Gastrocnemius medialis (tissue), 4 donors: ENCODE measurements at regions not wholly inside any gene's neighbourhood (a gene's known extent, or its start where the extent isn't known, plus 50 kb on each side); places are given as distances from the start of the nearest gene placed in this dataset.

Source experiments
- ATAC-seq, 2 donors: fragments of 150-250 bp; one replicate each; pipeline ENCODE4 v1.9.1; 2016
- DNase-seq, 2 donors: peaks; one replicate each; pipeline ENCODE4 v3.0.0-alpha.2; 2019
- H3K27ac ChIP-seq, 4 donors: fragments of 200-600 bp; sonication (generic); 1 replicate in 1 of 4; 2 replicates in 3 of 4; pipeline ENCODE4 v1.5.1; 2016 to 2018; ENCODE audit warnings: mild to moderate bottlenecking in 2 of 4, moderate library complexity in 1 of 4
- H3K27me3 ChIP-seq, 3 donors: fragments of 200-600 bp; sonication (generic) in 2 of 3; 1 replicate in 1 of 3; 2 replicates in 2 of 3; pipeline versions ENCODE4 v1.5.1 to v1.6.0; 2016 to 2019; ENCODE audit warnings: mild to moderate bottlenecking in 1 of 3, moderate library complexity in 1 of 3
- H3K36me3 ChIP-seq, 2 donors: fragments of 200-600 bp; sonication (generic) in 1 of 2; one replicate each; pipeline ENCODE4 v1.5.1; 2017 to 2018
- H3K4me1 ChIP-seq, 2 donors: fragments of 200-600 bp; sonication (generic) in 1 of 2; one replicate each; pipeline ENCODE4 v1.5.1; 2016 to 2017; ENCODE audit warnings: mild to moderate bottlenecking in 2 of 2
- H3K4me3 ChIP-seq, 4 donors: fragments of 200-600 bp; sonication (generic) in 3 of 4; 1 replicate in 1 of 4; 2 replicates in 3 of 4; pipeline ENCODE4 v1.5.1; 2016 to 2019; ENCODE audit warnings: mild to moderate bottlenecking in 2 of 4
- H3K9me3 ChIP-seq, 3 donors: fragments of 200-600 bp; sonication (generic) in 2 of 3; 1 replicate in 1 of 3; 2 replicates in 2 of 3; pipeline ENCODE4 v1.5.1; 2016 to 2019
- CTCF ChIP-seq, 5 experiments: fragments of 450-650 bp in 3 of 5; fragments of 200-600 bp in 2 of 5; sonication (generic) in 2 of 5; IDR thresholded peaks in 4 of 5; conservative IDR thresholded peaks in 1 of 5; 1 replicate in 4 of 5; 2 replicates in 1 of 5; pipeline ENCODE4 v1.5.1; 2016 to 2019; ENCODE audit warnings: antibody characterized with exemption in 5 of 5, mild to moderate bottlenecking in 3 of 5, moderate library complexity in 3 of 5
- POLR2A ChIP-seq, 2 donors: fragments of 450-650 bp; IDR thresholded peaks; one replicate each; pipeline ENCODE4 v1.6.1; 2017; ENCODE audit warnings: antibody characterized with exemption in 2 of 2, mild to moderate bottlenecking in 2 of 2, moderate library complexity in 2 of 2
- in situ Hi-C, 4 donors: fragments of 200-750 bp; cut with MboI; loops; one replicate each; pipeline versions ENCODE4 v1.15.0 to v1.8.0; 2017; ENCODE audit warnings: low sequenced_read_pairs in 4 of 4
- intact Hi-C: fragments of 100-400 bp; cut with DNase I; formaldehyde crosslinking; loops from one replicate; pipeline ENCODE4 v1.15.1; 2023; ENCODE audit warnings: low total_unique reads

GRCh38 chr4:185955826-185956543 lies 113.0 kb upstream of the TLR3 start:
- Histone ChIP-seq H3K9me3 (no peaks in the 10 kb centered on the region), H3K4me3 (no peak overlapping the region), H3K4me1 (no peaks in the 10 kb centered on the region), H3K27ac (no peak overlapping the region), H3K27me3 (no peaks in the 10 kb centered on the region), H3K36me3 (no peaks in the 10 kb centered on the region)
- ATAC-seq (no peak), DNase-seq (no peak)
- TF ChIP-seq POLR2A (IDR thresholded peaks at IDR 0.05) (no peak), CTCF (IDR thresholded peaks at IDR 0.05 in 4 of 5, conservative IDR thresholded peaks at IDR 0.05 in 1 of 5) (no peak)
- intact Hi-C loops (no loop called here), in situ Hi-C loops (no loop called here)

GRCh38 chr4:185956544-185956940 lies 112.4 kb upstream of the TLR3 start:
- Histone ChIP-seq H3K4me3 (no peak overlapping the region), H3K27me3 (no peaks in the 10 kb centered on the region), H3K36me3 (no peaks in the 10 kb centered on the region), H3K9me3 (no peaks in the 10 kb centered on the region), H3K27ac (no peak overlapping the region), H3K4me1 (no peaks in the 10 kb centered on the region)
- ATAC-seq (no peak), DNase-seq (no peak)
- TF ChIP-seq CTCF (IDR thresholded peaks at IDR 0.05 in 4 of 5, conservative IDR thresholded peaks at IDR 0.05 in 1 of 5) = no peak
- no peak for TF ChIP-seq POLR2A (IDR thresholded peaks at IDR 0.05)
- in situ Hi-C loops (no loop called here), intact Hi-C loops (no loop called here)

DNA sequence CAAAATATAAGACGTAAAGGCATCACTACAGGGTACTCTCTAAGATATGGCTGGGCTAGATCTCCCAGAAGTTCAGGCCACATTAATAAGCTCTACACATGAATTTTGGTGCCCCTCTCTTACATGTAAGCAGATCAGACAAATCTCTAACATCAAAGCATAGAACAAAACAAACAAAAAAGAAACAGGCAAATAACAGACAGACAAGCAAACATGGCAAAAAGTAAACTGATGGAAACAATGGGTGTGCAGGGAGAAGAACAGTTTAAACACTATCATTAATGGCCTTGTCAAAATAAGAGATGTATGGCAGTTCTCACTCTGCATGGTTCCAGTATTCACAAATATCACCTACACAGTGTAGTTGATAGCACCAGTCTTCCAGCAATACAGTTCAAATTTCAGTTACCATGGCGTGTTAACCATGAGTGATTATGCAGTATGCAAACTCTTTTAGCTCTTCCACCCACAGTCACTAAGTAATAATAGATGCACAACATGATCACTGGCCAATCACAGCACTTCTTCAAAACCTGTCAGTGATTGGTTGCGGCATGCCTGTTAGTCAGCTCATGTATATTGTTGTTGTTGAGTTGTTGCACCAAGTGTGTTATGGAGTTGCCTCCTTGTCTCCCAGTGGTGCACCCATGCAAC lies 110.7 kb upstream of the TLR3 start:
- Histone ChIP-seq H3K4me3 (no peak overlapping the region), H3K27ac (no peak overlapping the region), H3K9me3 (no peaks in the 10 kb centered on the region), H3K27me3 (no peaks in the 10 kb centered on the region), H3K4me1 (no peaks in the 10 kb centered on the region), H3K36me3 (no peaks in the 10 kb centered on the region)
- TF ChIP-seq CTCF (IDR thresholded peaks at IDR 0.05 in 4 of 5, conservative IDR thresholded peaks at IDR 0.05 in 1 of 5) = no peak
- no peak for TF ChIP-seq POLR2A (IDR thresholded peaks at IDR 0.05)
- in situ Hi-C loops (no loop called here), intact Hi-C loops (no loop called here)
- no peak for DNase-seq
- no peak for ATAC-seq

GRCh38 chr4:185965426-185966384 lies 103.3 kb upstream of the TLR3 start:
- TF ChIP-seq POLR2A (IDR thresholded peaks at IDR 0.05) (no peak), CTCF (IDR thresholded peaks at IDR 0.05 in 4 of 5, conservative IDR thresholded peaks at IDR 0.05 in 1 of 5) (no peak)
- Histone ChIP-seq H3K4me3 (no peak overlapping the region), H3K4me1 (no peaks in the 10 kb centered on the region), H3K36me3 (no peaks in the 10 kb centered on the region), H3K9me3 (no peaks in the 10 kb centered on the region), H3K27me3 (no peaks in the 10 kb centered on the region), H3K27ac (peak overlapping the region; percentile 33 to 57 (median 46))
- in situ Hi-C loops = no loop called here
- intact Hi-C loops = no loop called here
- DNase-seq (no peak), ATAC-seq (peak in 1 of 2 donors; percentile 27)
